ENCODE measurements at regions not wholly inside any gene's neighbourhood (a gene's known extent, or its start where the extent isn't known, plus 50 kb on each side); places are given as distances from the start of the nearest gene placed in this dataset.

- no peak for DNase-seq (ENCODE audit: low spot score)
Observed at GRCh38 chr2:171225302-171225980, 64.7 kb upstream of the TLK1 start.

GRCh38 chr2:171217330-171217729 is 56.6 kb upstream of the TLK1 start:
- no peak for DNase-seq (ENCODE audit: low spot score)

- DNase-seq (ENCODE audit: low spot score) = no peak
Observed at GRCh38 chr2:171216631-171217030, 55.9 kb upstream of the TLK1 start.

- no peak for DNase-seq (ENCODE audit: low spot score)
Observed at GRCh38 chr2:171214093-171214492, 53.4 kb upstream of the TLK1 start.

- DNase-seq (ENCODE audit: low spot score) = no peak
Observed at GRCh38 chr2:171210864-171211431, 50.3 kb upstream of the TLK1 start.
